ENCODE measurements at regions not wholly inside any gene's neighbourhood (a gene's known extent, or its start where the extent isn't known, plus 50 kb on each side); places are given as distances from the start of the nearest gene placed in this dataset.

- Histone ChIP-seq H3K9me3 (no peaks in the 10 kb centered on the region), H3K27me3 (replicated peaks in 1 of 7) (no peaks in the 10 kb centered on the region), H3K4me3 (no peak overlapping the region), H3K27ac (no peak overlapping the region), H3K4me1 (no peaks in the 10 kb centered on the region), H3K36me3 (no peaks in the 10 kb centered on the region)
- DNase-seq = no peak
- TF ChIP-seq POLR2AphosphoS5 (IDR thresholded peaks at IDR 0.05) = no peak
- no peak for TF ChIP-seq POLR2A (IDR thresholded peaks at IDR 0.05)
- intact Hi-C loops (cut with DNase I; ENCODE audit: low total_unique reads) = no loop called here
- 84 to 94% (median 87%) methylated on average over 1 of the region's 1 CpG for WGBS, 5 donors
Observed at GRCh38 chr2:220946552-220946951, 625.6 kb downstream of the EPHA4 start.

GRCh38 chr2:220948579-220948978 lies 623.5 kb downstream of the EPHA4 start:
- Histone ChIP-seq H3K4me1 (no peaks in the 10 kb centered on the region), H3K27ac (no peak overlapping the region), H3K27me3 (replicated peaks in 1 of 7) (no peaks in the 10 kb centered on the region), H3K36me3 (no peaks in the 10 kb centered on the region), H3K4me3 (no peak overlapping the region), H3K9me3 (peaks cover 0 to 11% (median 0%) of the 10 kb centered on the region in 8 donors)
- TF ChIP-seq POLR2A (IDR thresholded peaks at IDR 0.05) (no peak), CTCF (IDR thresholded peaks at IDR 0.05 in 8 of 11, conservative IDR thresholded peaks at IDR 0.05 in 3 of 11) (no peak), POLR2AphosphoS5 (IDR thresholded peaks at IDR 0.05) (no peak)
- no peak for DNase-seq
- intact Hi-C loops (cut with DNase I; ENCODE audit: low total_unique reads) = no loop called here
- 83 to 91% (median 90%) methylated on average over 4 of the region's 4 CpGs for WGBS, 5 donors

GRCh38 chr2:220949466-220949865 lies 622.6 kb downstream of the EPHA4 start:
- TF ChIP-seq CTCF (IDR thresholded peaks at IDR 0.05 in 8 of 11, conservative IDR thresholded peaks at IDR 0.05 in 3 of 11) = no peak
- no peak for TF ChIP-seq POLR2AphosphoS5 (IDR thresholded peaks at IDR 0.05)
- Histone ChIP-seq H3K27me3 (replicated peaks in 1 of 7) (no peaks in the 10 kb centered on the region), H3K27ac (no peak overlapping the region), H3K9me3 (peaks cover 0 to 11% (median 0%) of the 10 kb centered on the region in 8 donors), H3K36me3 (no peaks in the 10 kb centered on the region), H3K4me1 (no peaks in the 10 kb centered on the region), H3K4me3 (no peak overlapping the region)
- 55 to 84% (median 73%) methylated on average over 3 of the region's 3 CpGs for WGBS, 5 donors
- DNase-seq = no peak
- intact Hi-C loops (cut with DNase I; ENCODE audit: low total_unique reads) = no loop called here

GRCh38 chr2:220955776-220956175 lies 616.3 kb downstream of the EPHA4 start:
- intact Hi-C loops (cut with DNase I; ENCODE audit: low total_unique reads) = no loop called here
- Histone ChIP-seq H3K9me3 (peaks cover 0 to 11% (median 0%) of the 10 kb centered on the region in 8 donors), H3K4me1 (no peaks in the 10 kb centered on the region), H3K4me3 (no peak overlapping the region), H3K36me3 (no peaks in the 10 kb centered on the region), H3K27me3 (replicated peaks in 1 of 7) (no peaks in the 10 kb centered on the region), H3K27ac (no peak overlapping the region)
- WGBS, 5 donors = 57 to 69% (median 60%) methylated on average over 1 of the region's 1 CpG
- TF ChIP-seq POLR2AphosphoS5 (IDR thresholded peaks at IDR 0.05) (no peak), POLR2A (IDR thresholded peaks at IDR 0.05) (no peak), CTCF (IDR thresholded peaks at IDR 0.05 in 8 of 11, conservative IDR thresholded peaks at IDR 0.05 in 3 of 11) (no peak)
- DNase-seq = no peak

- Histone ChIP-seq H3K27ac (no peak overlapping the region), H3K36me3 (no peaks in the 10 kb centered on the region), H3K4me3 (no peak overlapping the region), H3K27me3 (replicated peaks in 1 of 7) (no peaks in the 10 kb centered on the region), H3K9me3 (peaks cover 0 to 11% (median 0%) of the 10 kb centered on the region in 8 donors), H3K4me1 (no peaks in the 10 kb centered on the region)
- TF ChIP-seq POLR2AphosphoS5 (IDR thresholded peaks at IDR 0.05) (no peak), CTCF (IDR thresholded peaks at IDR 0.05 in 8 of 11, conservative IDR thresholded peaks at IDR 0.05 in 3 of 11) (no peak), POLR2A (IDR thresholded peaks at IDR 0.05) (no peak)
- WGBS, 5 donors = 51 to 81% (median 60%) methylated on average over 2 of the region's 2 CpGs
- intact Hi-C loops (cut with DNase I; ENCODE audit: low total_unique reads) = no loop called here
- DNase-seq = no peak
Observed at GRCh38 chr2:220956429-220956828, 615.7 kb downstream of the EPHA4 start.
